NCI-H524 treated with DMSO at 0.1 percent for 48 hours (cell line): ENCODE measurements at regions not wholly inside any gene's neighbourhood (a gene's known extent, or its start where the extent isn't known, plus 50 kb on each side); places are given as distances from the start of the nearest gene placed in this dataset.

Source experiments
- DNase-seq: peaks from one replicate; lab custom pipeline; 2025; lab: John Stamatoyannopoulos, UW

DNA sequence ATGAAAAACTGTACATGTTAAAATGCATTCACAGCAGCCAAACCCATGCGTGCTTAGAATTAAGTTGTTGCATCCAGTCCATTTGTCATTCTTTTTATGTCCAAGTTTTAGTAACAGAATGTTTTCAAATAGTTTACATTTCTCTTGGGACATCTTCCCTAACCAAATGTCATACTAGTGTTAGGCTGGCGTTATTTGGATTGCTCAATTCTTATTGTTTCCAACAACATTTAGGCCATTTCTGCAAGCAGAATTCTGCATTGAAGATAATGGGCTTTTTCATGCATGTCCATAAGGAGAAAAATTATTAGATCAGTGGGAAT lies 203.0 kb downstream of the HIBADH start:
- DNase-seq, result no peak

DNA sequence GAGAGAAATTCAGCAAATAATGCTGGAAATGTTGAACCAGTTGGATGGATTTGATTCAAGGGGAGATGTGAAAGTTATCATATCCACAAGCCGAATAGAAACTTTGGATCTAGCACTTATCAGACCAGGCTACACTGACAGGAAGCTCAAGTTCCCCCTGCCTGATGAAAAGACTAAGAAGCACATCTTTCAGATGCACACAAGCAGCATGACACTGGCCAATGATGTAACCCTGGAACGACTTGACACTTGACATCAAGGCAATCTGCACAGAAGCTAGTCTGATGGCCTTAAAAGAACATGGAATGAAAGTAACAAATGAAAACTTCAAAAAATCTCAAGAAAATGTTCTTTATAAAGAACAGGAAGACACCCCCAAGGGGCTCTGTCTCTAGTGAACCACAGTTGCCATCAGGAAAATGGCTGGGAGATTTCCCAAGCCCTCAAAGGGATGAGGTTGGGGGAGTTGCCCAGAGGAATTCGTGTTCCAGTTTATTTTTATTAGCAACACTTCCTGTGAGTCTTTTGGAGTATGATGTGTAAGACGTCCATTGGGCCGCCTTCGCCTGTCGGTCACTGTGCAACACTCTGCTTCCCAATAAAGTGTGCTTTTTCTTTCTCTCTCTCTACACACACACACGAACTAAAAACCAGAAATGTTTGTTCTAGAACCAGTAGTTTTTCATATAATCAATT lies 200.0 kb downstream of the HIBADH start:
- no peak for DNase-seq

GRCh38 chr7:27464970-27465369 lies 197.7 kb downstream of the HIBADH start:
- DNase-seq, result no peak

DNA sequence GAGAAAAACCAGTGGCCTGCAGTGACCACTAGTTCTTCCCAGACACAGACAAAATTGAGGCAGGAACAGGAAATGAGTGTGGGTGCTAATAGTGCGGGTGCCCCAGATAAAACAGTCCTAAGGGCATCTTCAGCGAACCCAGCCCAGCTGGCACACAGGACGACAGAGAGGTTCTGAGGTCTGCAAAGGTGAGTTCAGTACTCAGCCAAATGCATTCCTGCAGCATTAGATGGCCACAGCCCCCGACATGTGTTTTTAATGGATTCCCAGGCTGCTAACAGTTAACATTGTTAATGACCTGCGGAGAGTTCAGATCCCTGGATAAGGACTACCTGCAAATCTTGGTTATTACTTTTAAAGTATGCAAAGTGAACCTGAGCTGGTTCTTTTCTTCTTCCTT lies 196.0 kb downstream of the HIBADH start:
- DNase-seq, result no peak

DNA sequence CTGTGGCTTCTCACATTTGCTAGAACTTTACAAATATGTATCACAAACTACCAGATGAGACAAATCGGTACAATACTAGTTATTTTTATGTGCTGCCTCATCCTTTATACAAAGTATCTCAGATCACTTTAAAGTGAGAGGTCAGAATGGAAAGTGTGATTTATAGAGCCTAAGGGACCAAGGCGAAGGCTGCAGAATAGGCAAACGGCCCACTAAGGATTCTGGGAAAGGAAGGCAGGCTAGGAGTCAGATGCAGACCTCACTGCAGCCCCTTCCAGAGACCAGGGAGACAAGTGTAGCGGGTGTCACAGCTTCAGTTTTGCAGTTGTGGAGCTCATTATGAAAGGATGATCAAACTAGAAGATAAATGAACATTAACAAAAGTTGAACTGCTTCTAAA lies 190.6 kb downstream of the HIBADH start:
- DNase-seq, result no peak
